ENCODE measurements at regions not wholly inside any gene's neighbourhood (a gene's known extent, or its start where the extent isn't known, plus 50 kb on each side); places are given as distances from the start of the nearest gene placed in this dataset.

GRCh38 chr13:31674051-31674450 lies 65.3 kb upstream of the RXFP2 start:
- DNase-seq = no peak
- intact Hi-C loops (cut with DNase I) = no loop called here

GRCh38 chr13:31675440-31675953 lies 63.8 kb upstream of the RXFP2 start:
- DNase-seq = no peak
- intact Hi-C loops (cut with DNase I) = no loop called here

DNA sequence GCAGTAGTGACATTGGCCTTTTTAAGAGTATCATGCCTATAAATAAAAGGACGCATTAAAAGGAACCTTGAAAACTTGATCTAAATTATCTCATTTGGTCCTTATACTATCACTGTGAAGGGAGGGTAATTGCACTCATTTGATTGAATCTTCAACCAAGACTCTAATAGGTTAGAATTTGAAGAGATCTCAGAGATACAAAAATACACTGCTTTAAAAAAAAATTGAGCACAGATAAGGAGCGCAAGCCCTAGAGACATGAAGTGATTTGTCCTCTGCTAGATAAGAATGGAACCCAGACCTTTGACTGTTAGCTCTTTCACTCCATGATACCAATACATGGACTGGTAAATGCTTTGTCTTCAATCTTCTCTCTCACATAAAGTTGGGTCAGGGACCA lies 58.2 kb upstream of the RXFP2 start:
- intact Hi-C loops (cut with DNase I) = no loop called here
- no peak for DNase-seq

DNA sequence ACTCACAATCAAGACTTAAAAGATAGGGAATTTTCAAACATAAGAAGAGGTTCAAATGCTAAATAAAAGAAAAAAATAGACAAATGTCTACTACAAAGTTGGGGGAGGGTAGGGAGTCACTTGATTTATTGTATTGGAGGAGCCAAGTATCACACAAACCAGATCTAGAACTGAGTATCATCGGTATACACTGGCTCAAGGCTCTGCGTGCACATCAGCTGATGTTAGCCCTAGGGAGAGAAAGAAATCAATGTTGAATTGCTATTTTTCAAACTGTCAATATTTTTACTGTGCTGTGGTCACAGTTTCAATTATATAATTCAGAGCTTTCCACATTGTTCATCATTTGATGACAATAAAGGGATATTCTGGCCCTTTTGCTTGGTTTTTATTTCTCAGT lies 54.9 kb upstream of the RXFP2 start:
- no peak for DNase-seq
- intact Hi-C loops (cut with DNase I) = no loop called here

DNA sequence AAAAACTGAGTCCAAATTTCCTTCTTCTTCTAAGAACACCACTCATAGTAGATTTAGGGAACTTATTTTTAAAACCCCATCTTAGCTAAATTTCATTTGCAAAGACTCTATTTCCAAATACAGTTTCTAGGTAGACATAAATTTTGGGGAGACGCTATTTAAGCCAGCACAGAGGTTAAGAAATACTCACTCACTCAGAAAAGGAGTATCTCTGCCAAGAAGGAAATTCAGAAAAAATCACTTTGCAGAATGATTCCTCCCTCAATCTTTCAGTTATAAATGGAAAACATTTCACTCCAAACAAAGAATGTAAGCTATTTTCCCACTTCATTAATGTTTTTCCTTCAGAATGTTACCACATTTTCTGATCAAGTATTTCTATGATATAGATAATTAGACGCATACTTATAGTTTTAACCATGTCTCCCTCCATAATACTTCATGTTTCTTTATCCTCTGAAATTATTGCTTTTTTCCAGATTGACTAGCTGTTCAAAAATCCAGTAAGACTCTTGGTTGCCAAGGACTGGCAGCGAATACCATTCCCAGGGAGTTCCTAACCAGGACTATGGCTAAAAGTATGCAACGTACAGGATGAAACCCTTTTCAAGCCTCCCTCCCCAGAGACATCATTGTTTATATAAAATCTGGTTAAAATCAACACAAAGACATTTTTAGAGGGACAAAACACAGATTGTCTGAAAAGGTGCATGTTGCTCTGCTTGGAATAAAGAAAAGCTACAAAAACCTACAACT lies 52.5 kb upstream of the RXFP2 start:
- no peak for DNase-seq
- intact Hi-C loops (cut with DNase I) = no loop called here
